ENCODE measurements at regions not wholly inside any gene's neighbourhood (a gene's known extent, or its start where the extent isn't known, plus 50 kb on each side); places are given as distances from the start of the nearest gene placed in this dataset.

DNA sequence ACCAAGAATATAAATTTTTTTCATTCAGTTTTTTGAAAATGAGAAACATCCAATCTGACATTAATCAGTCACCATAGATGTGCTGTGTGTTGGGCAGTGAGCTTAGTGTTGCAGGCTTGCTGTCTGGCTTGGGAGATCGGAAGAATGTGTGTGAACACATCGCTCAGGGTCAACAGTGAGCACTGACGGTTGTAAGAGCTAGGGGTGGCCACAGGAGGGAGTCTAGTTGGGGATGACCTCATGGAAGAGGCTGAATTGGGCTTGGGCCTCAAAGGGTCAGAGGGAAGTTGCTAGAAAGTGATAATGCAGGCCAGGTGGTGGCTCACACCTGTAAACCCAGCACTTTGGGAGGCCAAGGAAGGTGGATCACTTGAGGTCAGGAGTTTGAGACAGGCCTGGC lies 375.4 kb downstream of the DDX10 start:
- TF ChIP-seq CTCF (IDR thresholded peaks at IDR 0.05) (no peak), POLR2AphosphoS5 (IDR thresholded peaks at IDR 0.05) (no peak), EP300 (IDR thresholded peaks at IDR 0.05) (no peak), POLR2A (IDR thresholded peaks at IDR 0.05) (no peak)
- peaks cover 0 to 24% (median 3%) of the 10 kb centered on the region in 3 donors for H3K4me1 ChIP-seq
- no peaks in the 10 kb centered on the region for H3K36me3 ChIP-seq
- H3K27me3 ChIP-seq: no peaks in the 10 kb centered on the region
- H3K4me3 ChIP-seq: no peak overlapping the region
- 86% methylated on average over 3 of the region's 3 CpGs; no CpG with 5 or more reads in 1 of the 2 donors for WGBS, 2 donors (ENCODE audit: low coverage in 1 of 2)
- no peak for ATAC-seq
- H3K27ac ChIP-seq: no peak overlapping the region
- no peaks in the 10 kb centered on the region for H3K9me3 ChIP-seq

DNA sequence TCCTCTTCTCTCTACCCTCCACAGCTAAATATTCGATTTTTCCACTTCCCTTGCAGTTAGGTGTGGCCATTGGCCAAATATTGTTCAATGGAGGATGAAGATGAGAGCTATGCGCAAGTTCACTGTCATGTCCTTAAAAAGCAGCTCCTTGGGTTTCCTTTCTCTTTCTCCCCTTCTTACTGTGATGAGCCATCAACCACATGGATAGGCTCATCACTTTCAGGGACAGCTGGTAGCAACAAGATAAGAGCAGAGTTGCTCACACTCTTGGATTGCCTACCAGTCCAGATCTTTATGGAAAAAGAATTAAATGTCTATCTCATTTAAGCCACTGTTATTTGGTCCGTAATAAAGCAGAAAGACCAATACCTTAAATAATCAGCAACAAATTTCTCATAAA lies 377.0 kb downstream of the DDX10 start:
- no peak for TF ChIP-seq POLR2AphosphoS5 (IDR thresholded peaks at IDR 0.05)
- no peak for TF ChIP-seq CTCF (IDR thresholded peaks at IDR 0.05)
- H3K27ac ChIP-seq: no peak overlapping the region
- H3K4me1 ChIP-seq: peaks cover 0 to 24% (median 3%) of the 10 kb centered on the region in 3 donors
- no peaks in the 10 kb centered on the region for H3K36me3 ChIP-seq
- no peak overlapping the region for H3K4me3 ChIP-seq
- no peak for ATAC-seq
- 81 to 100% methylated on average over 1 to 3 of the region's 3 CpGs for whole genome bisulfite sequencing, 2 donors (ENCODE audit: low coverage in 1 of 2)
- H3K27me3 ChIP-seq: no peaks in the 10 kb centered on the region
- no peaks in the 10 kb centered on the region for H3K9me3 ChIP-seq

- Histone ChIP-seq H3K4me3 (no peak overlapping the region), H3K9me3 (no peaks in the 10 kb centered on the region), H3K36me3 (no peaks in the 10 kb centered on the region), H3K4me1 (peaks cover 0 to 15% (median 3%) of the 10 kb centered on the region in 3 donors), H3K27me3 (no peaks in the 10 kb centered on the region), H3K27ac (no peak overlapping the region)
- no peak for ATAC-seq
- TF ChIP-seq POLR2A (IDR thresholded peaks at IDR 0.05) (no peak), CTCF (IDR thresholded peaks at IDR 0.05) (no peak), EP300 (IDR thresholded peaks at IDR 0.05) (no peak), POLR2AphosphoS5 (IDR thresholded peaks at IDR 0.05) (no peak)
- WGBS, 2 donors (ENCODE audit: low coverage in 1 of 2): 57 to 88% methylated on average over 1 to 3 of the region's 3 CpGs
Measured at GRCh38 chr11:109043315-109043714, 378.4 kb downstream of the DDX10 start.

GRCh38 chr11:109046284-109046992 lies 375.6 kb upstream of the C11orf87 start:
- H3K36me3 ChIP-seq: no peaks in the 10 kb centered on the region
- H3K4me3 ChIP-seq: no peak overlapping the region
- no peaks in the 10 kb centered on the region for H3K27me3 ChIP-seq
- H3K27ac ChIP-seq: no peak overlapping the region
- 76% methylated on average over 9 of the region's 11 CpGs for WGBS, 2 donors (ENCODE audit: low coverage in 1 of 2)
- ATAC-seq: no peak
- no peaks in the 10 kb centered on the region for H3K4me1 ChIP-seq
- H3K9me3 ChIP-seq: no peaks in the 10 kb centered on the region
- TF ChIP-seq POLR2AphosphoS5 (IDR thresholded peaks at IDR 0.05) (no peak), CTCF (IDR thresholded peaks at IDR 0.05) (no peak), EP300 (IDR thresholded peaks at IDR 0.05) (no peak), POLR2A (IDR thresholded peaks at IDR 0.05) (no peak)

GRCh38 chr11:109048098-109048497 lies 373.9 kb upstream of the C11orf87 start:
- ATAC-seq: no peak
- TF ChIP-seq POLR2AphosphoS5 (IDR thresholded peaks at IDR 0.05) (no peak), POLR2A (IDR thresholded peaks at IDR 0.05) (no peak), CTCF (IDR thresholded peaks at IDR 0.05) (no peak), EP300 (IDR thresholded peaks at IDR 0.05) (no peak)

More at GRCh38 chr11:109048098-109048497, 373.9 kb upstream of the C11orf87 start:
- Histone ChIP-seq H3K27ac (no peak overlapping the region), H3K27me3 (no peaks in the 10 kb centered on the region), H3K4me3 (no peak overlapping the region), H3K4me1 (no peaks in the 10 kb centered on the region), H3K36me3 (no peaks in the 10 kb centered on the region), H3K9me3 (no peaks in the 10 kb centered on the region)

Measured in gastroesophageal sphincter (tissue), 4 donors.